CMK (cell line): ENCODE measurements at regions not wholly inside any gene's neighbourhood (a gene's known extent, or its start where the extent isn't known, plus 50 kb on each side); places are given as distances from the start of the nearest gene placed in this dataset.

Source experiments
- DNase-seq: peaks from one replicate; pipeline ENCODE4 v3.0.0-alpha.2; 2010; ENCODE audit warnings: low read depth

- DNase-seq, result no peak
Measured at GRCh38 chr19:30783936-30784335, 411.8 kb downstream of the ZNF536 start.

- DNase-seq, result no peak
Measured at GRCh38 chr19:30783212-30783611, 411.0 kb downstream of the ZNF536 start.

GRCh38 chr19:30781519-30781918 lies 409.3 kb downstream of the ZNF536 start:
- DNase-seq, result no peak

- no peak for DNase-seq
Measured at GRCh38 chr19:30781047-30781446, 408.9 kb downstream of the ZNF536 start.

- no peak for DNase-seq
Measured at GRCh38 chr19:30780456-30780855, 408.3 kb downstream of the ZNF536 start.

- DNase-seq, result no peak
Measured at GRCh38 chr19:30780032-30780431, 407.8 kb downstream of the ZNF536 start.

- DNase-seq, result no peak
Measured at GRCh38 chr19:30778961-30779715, 407.0 kb downstream of the ZNF536 start.

GRCh38 chr19:30778061-30778460 lies 405.9 kb downstream of the ZNF536 start:
- DNase-seq, result no peak

- DNase-seq, result no peak
Measured at GRCh38 chr19:30775956-30776355, 403.8 kb downstream of the ZNF536 start.

GRCh38 chr19:30774252-30774766 lies 402.1 kb downstream of the ZNF536 start:
- DNase-seq, result no peak

- no peak for DNase-seq
Measured at GRCh38 chr19:30762651-30763050, 390.5 kb downstream of the ZNF536 start.

GRCh38 chr19:30760014-30760413 lies 387.8 kb downstream of the ZNF536 start:
- no peak for DNase-seq

- no peak for DNase-seq
Measured at GRCh38 chr19:30757837-30758617, 385.8 kb downstream of the ZNF536 start.

GRCh38 chr19:30757104-30757836 lies 385.1 kb downstream of the ZNF536 start:
- DNase-seq, result no peak

GRCh38 chr19:30755581-30755980 lies 383.4 kb downstream of the ZNF536 start:
- DNase-seq, result no peak

GRCh38 chr19:30754162-30754561 lies 382.0 kb downstream of the ZNF536 start:
- no peak for DNase-seq

GRCh38 chr19:30752876-30753275 lies 380.7 kb downstream of the ZNF536 start:
- DNase-seq, result no peak

GRCh38 chr19:30752201-30752600 lies 380.0 kb downstream of the ZNF536 start:
- no peak for DNase-seq

- no peak for DNase-seq
Measured at GRCh38 chr19:30745476-30745985, 373.3 kb downstream of the ZNF536 start.

GRCh38 chr19:30744741-30745475 lies 372.7 kb downstream of the ZNF536 start:
- no peak for DNase-seq

GRCh38 chr19:30743702-30744101 lies 371.5 kb downstream of the ZNF536 start:
- DNase-seq, result no peak

- DNase-seq, result no peak
Measured at GRCh38 chr19:30743011-30743410, 370.8 kb downstream of the ZNF536 start.
